Liver (tissue), 8 donors: ENCODE measurements at regions not wholly inside any gene's neighbourhood (a gene's known extent, or its start where the extent isn't known, plus 50 kb on each side); places are given as distances from the start of the nearest gene placed in this dataset.

Experiments used
- DNase-seq: peaks from one replicate; pipeline ENCODE4 v3.0.0-alpha.2; 2017; ENCODE audit warnings: low spot score
- H3K27ac ChIP-seq, 2 donors: one replicate each; pipeline ENCODE4 v1.7.0; 2013; ENCODE audit warnings: inconsistent platforms in 2 of 2, low read length in 2 of 2, control low read depth in 1 of 2, low read depth in 1 of 2, mild to moderate bottlenecking in 1 of 2
- H3K27me3 ChIP-seq, 4 donors: one replicate each; pipeline versions ENCODE4 v1.6.1 to v1.7.0; 2013; ENCODE audit warnings: low read length in 3 of 4, inconsistent platforms in 1 of 4, mild to moderate bottlenecking in 1 of 4, moderate library complexity in 1 of 4; ENCODE audit not compliant: control insufficient read depth in 4 of 4, insufficient read depth in 4 of 4
- H3K36me3 ChIP-seq, 4 donors: one replicate each; pipeline versions ENCODE4 v1.6.1 to v1.7.0; 2013; ENCODE audit warnings: low read length in 3 of 4, mild to moderate bottlenecking in 3 of 4, low read depth in 1 of 4, moderate library complexity in 1 of 4; ENCODE audit not compliant: control insufficient read depth in 4 of 4, insufficient read depth in 3 of 4
- H3K4me1 ChIP-seq, 4 donors: one replicate each; pipeline versions ENCODE4 v1.6.1 to v1.7.0; 2013; ENCODE audit warnings: low read length in 3 of 4, mild to moderate bottlenecking in 3 of 4, moderate library complexity in 1 of 4; ENCODE audit not compliant: control insufficient read depth in 4 of 4, insufficient read depth in 4 of 4
- H3K4me3 ChIP-seq, 3 donors: one replicate each; pipeline versions ENCODE4 v1.6.1 to v1.7.0; 2013; ENCODE audit warnings: low read length in 3 of 3, control low read depth in 1 of 3, low read depth in 1 of 3, mild to moderate bottlenecking in 1 of 3
- H3K9ac ChIP-seq, 2 donors: one replicate each; pipeline ENCODE4 v1.7.0; 2013; ENCODE audit warnings: low read length in 2 of 2, mild to moderate bottlenecking in 2 of 2, moderate library complexity in 2 of 2, control low read depth in 1 of 2, low read depth in 1 of 2
- H3K9me3 ChIP-seq, 4 donors: one replicate each; pipeline versions ENCODE4 v1.6.1 to v1.7.0; 2013; ENCODE audit warnings: low read length in 3 of 4; ENCODE audit not compliant: control insufficient read depth in 4 of 4
- CTCF ChIP-seq: fragments of 150-350 bp; IDR thresholded peaks from 2 replicates; pipeline ENCODE4 v1.5.1; 2017; ENCODE audit warnings: improper control_type of control experiment, low read depth, low read length; ENCODE audit not compliant: missing input control
- EGR1 ChIP-seq, 2 donors: IDR thresholded peaks; 2 replicates each; pipeline ENCODE4 v1.6.1; 2016 to 2018; ENCODE audit warnings: antibody characterized with exemption in 2 of 2, low read depth in 2 of 2
- FOXA1 ChIP-seq: IDR thresholded peaks from 2 replicates; pipeline ENCODE4 v1.6.1; 2016; ENCODE audit warnings: antibody characterized with exemption
- FOXA2 ChIP-seq: IDR thresholded peaks from 2 replicates; pipeline ENCODE4 v1.6.1; 2016; ENCODE audit warnings: antibody characterized with exemption
- GABPA ChIP-seq, 2 donors: IDR thresholded peaks in 1 of 2; conservative IDR thresholded peaks in 1 of 2; 2 replicates each; pipeline ENCODE4 v1.6.1; 2016; ENCODE audit warnings: antibody characterized with exemption in 2 of 2, mild to moderate bottlenecking in 1 of 2, moderate library complexity in 1 of 2
- HNF4A ChIP-seq, 2 donors: conservative IDR thresholded peaks; 2 replicates each; pipeline ENCODE4 v1.6.1; 2016; ENCODE audit warnings: antibody characterized with exemption in 2 of 2, mild to moderate bottlenecking in 2 of 2
- HNF4G ChIP-seq: IDR thresholded peaks from 2 replicates; pipeline ENCODE4 v1.6.1; 2016; ENCODE audit warnings: antibody characterized with exemption
- JUND ChIP-seq, 2 donors: IDR thresholded peaks; 2 replicates each; pipeline ENCODE4 v1.6.1; 2016; ENCODE audit warnings: antibody characterized with exemption in 2 of 2
- MAX ChIP-seq: IDR thresholded peaks from 2 replicates; pipeline ENCODE4 v1.6.1; 2016; ENCODE audit warnings: antibody characterized with exemption
- NR2F2 ChIP-seq: IDR thresholded peaks from 2 replicates; pipeline ENCODE4 v1.6.1; 2016; ENCODE audit warnings: antibody characterized with exemption
- RAD21 ChIP-seq, 2 donors: IDR thresholded peaks; 2 replicates each; pipeline ENCODE4 v1.6.1; 2016; ENCODE audit warnings: antibody characterized with exemption in 2 of 2, mild to moderate bottlenecking in 2 of 2
- REST ChIP-seq: IDR thresholded peaks from 2 replicates; pipeline ENCODE4 v1.6.1; 2016; ENCODE audit warnings: antibody characterized with exemption, mild to moderate bottlenecking
- RXRA ChIP-seq, 2 donors: IDR thresholded peaks; 2 replicates each; pipeline ENCODE4 v1.6.1; 2017 to 2018; ENCODE audit warnings: antibody characterized with exemption in 2 of 2, mild to moderate bottlenecking in 1 of 2
- SP1 ChIP-seq: IDR thresholded peaks from 2 replicates; pipeline ENCODE4 v1.6.1; 2018; ENCODE audit warnings: antibody characterized with exemption, mild to moderate bottlenecking
- YY1 ChIP-seq: IDR thresholded peaks from 2 replicates; pipeline ENCODE4 v1.6.1; 2016; ENCODE audit warnings: antibody characterized with exemption, mild to moderate bottlenecking
- ZBTB33 ChIP-seq: IDR thresholded peaks from 2 replicates; pipeline ENCODE4 v1.6.1; 2016; ENCODE audit warnings: antibody characterized with exemption
- WGBS: extraction: QIAGEN DNeasy Blood & Tissue Kit; methylation state at CpG from one replicate; pipeline ENCODE4 v1.1.7; 2013; 5-methylcytosine and 5-hydroxymethylcytosine counted together
- donor health status: healthy.
- donor health status: healthy.
- donor health status: healthy.
- donor health status: healthy.
- donor health status: healthy.

- no peaks in the 10 kb centered on the region for H3K9me3 ChIP-seq
- TF ChIP-seq RXRA (IDR thresholded peaks at IDR 0.05) (no peak), CTCF (no peak), FOXA2 (no peak), RAD21 (IDR thresholded peaks at IDR 0.05) (no peak), REST (no peak)
- H3K4me1 ChIP-seq, result no peaks in the 10 kb centered on the region
- no peak for DNase-seq
- no peak overlapping the region for H3K27ac ChIP-seq
- no peaks in the 10 kb centered on the region for H3K27me3 ChIP-seq
- H3K36me3 ChIP-seq, result no peaks in the 10 kb centered on the region
- 94% methylated on average over 5 of the region's 5 CpGs for WGBS
- H3K4me3 ChIP-seq, result no peak overlapping the region
- no peak overlapping the region for H3K9ac ChIP-seq
Measured at GRCh38 chr1:193516755-193517388, 330.5 kb upstream of the B3GALT2 start.

- H3K27me3 ChIP-seq, result no peaks in the 10 kb centered on the region
- no peaks in the 10 kb centered on the region for H3K4me1 ChIP-seq
- no peaks in the 10 kb centered on the region for H3K36me3 ChIP-seq
- 92% methylated on average over 4 of the region's 4 CpGs for WGBS
- no peak overlapping the region for H3K4me3 ChIP-seq
- TF ChIP-seq ZBTB33, result no peak
- no peak for TF ChIP-seq EGR1 (IDR thresholded peaks at IDR 0.05; ENCODE audit: low read depth in 2 of 2)
- TF ChIP-seq RAD21 (IDR thresholded peaks at IDR 0.05), result no peak
- TF ChIP-seq REST, result no peak
- no peak for TF ChIP-seq NR2F2
- no peak for TF ChIP-seq MAX
- TF ChIP-seq SP1, result no peak
- no peak for TF ChIP-seq GABPA (IDR thresholded peaks at IDR 0.05 in 1 of 2, conservative IDR thresholded peaks at IDR 0.05 in 1 of 2)
- TF ChIP-seq JUND (IDR thresholded peaks at IDR 0.05), result no peak
- no peak for TF ChIP-seq HNF4G
- TF ChIP-seq HNF4A (conservative IDR thresholded peaks at IDR 0.05), result no peak
- no peak for TF ChIP-seq YY1
- no peak for TF ChIP-seq FOXA1
- TF ChIP-seq CTCF, result no peak
- no peak for TF ChIP-seq RXRA (IDR thresholded peaks at IDR 0.05)
- no peak for DNase-seq
- H3K27ac ChIP-seq, result no peak overlapping the region
- H3K9ac ChIP-seq, result no peak overlapping the region
- no peaks in the 10 kb centered on the region for H3K9me3 ChIP-seq
Measured at GRCh38 chr1:193514397-193514796, 328.0 kb upstream of the B3GALT2 start.
